GM18505 (cell line): ENCODE measurements at regions not wholly inside any gene's neighbourhood (a gene's known extent, or its start where the extent isn't known, plus 50 kb on each side); places are given as distances from the start of the nearest gene placed in this dataset.
"Not testable (repeated sequence)": the region's sequence is repeated elsewhere in the genome, so short reads cannot be mapped to it uniquely, and the experiment has no call there.

Source experiments
- ATAC-seq: cut with Tn5 transposase; IDR thresholded peaks from one replicate; pipeline ENCODE4 v1.9.1; 2021; ENCODE audit not compliant: unreplicated experiment
- POLR2A ChIP-seq: IDR thresholded peaks from 4 replicates; pipeline ENCODE4 v1.6.1; 2011; ENCODE audit warnings: borderline replicate concordance; ENCODE audit not compliant: insufficient read depth, insufficient read length; ENCODE audit errors: extremely low read depth

DNA sequence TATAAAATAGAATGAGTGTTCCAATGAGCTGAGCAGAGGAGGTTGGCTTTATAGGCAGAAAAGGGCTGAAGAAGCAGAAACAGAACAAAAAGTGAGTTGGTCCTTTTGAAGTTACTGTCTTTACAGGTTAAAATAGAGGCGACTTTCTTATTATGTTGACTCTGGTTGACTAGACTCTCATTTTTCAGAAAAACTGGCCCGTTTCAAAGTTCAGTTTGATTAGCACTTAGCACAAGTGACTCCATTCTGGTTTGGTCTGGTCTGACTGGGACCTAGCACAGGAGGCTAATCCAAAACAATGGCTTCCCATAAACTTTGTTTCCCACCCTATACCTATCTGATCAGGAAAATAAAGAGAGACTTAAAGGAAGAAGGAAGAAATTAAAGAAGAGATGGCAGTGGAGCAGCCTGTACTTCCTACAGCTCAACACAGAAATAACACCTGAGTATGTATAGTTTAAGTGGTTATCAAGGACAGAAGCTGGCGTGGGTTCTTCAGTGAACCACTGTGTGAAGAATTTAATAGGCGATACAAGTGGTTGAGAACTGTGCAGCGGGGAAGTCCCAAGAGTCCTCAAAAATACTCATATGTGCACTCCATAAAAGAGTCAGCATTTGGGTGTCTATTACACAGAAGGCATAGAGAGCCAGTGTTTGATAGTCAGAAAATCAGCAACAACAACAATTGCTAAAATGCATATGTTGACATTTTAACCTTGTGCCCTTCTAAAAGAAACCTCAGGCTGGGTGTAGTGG is 554.8 kb upstream of the HTR2C start:
- no peak for TF ChIP-seq POLR2A
- no peak for ATAC-seq

DNA sequence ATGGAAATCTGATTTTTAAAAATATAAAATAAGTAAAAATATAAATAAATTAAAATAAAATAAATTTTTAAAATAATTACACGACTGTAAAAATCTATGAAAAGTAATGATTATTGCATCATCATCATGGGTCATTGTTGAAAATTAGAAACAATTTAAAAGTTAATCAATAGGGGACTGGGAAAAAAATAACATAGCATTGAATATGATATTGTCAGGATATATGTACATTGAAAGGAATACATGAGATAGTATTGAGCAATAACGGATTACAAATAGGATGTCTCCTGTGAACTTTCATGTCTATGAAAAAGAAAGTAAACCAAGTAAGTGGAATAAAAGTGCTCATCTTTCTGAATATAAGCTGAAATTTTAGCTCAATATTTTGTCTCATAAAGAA is 566.8 kb upstream of the HTR2C start:
- no peak for TF ChIP-seq POLR2A

DNA sequence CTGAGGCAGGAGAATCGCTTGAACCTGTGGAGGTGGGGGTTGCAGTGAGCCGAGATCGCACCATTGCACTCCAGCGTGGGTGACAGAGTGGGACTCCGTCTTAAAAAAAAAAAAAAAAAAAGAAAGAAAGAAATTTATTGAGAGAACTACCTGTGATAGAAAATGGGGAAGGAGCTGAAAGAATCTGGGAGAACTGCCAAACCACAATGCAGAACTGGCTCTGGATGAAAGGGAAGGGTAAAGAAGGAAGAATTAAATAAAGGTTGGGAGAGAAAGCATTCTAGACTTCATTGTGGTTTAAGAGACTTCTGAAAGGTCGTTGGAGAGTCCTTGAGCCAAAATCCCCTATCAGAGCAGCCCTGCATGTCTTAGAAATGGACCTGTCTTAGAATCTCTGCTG is 567.9 kb upstream of the HTR2C start:
- TF ChIP-seq POLR2A: no peak
- ATAC-seq: no peak

More for the DNA sequence above, 566.8 kb upstream of the HTR2C start:
- ATAC-seq: no peak

DNA sequence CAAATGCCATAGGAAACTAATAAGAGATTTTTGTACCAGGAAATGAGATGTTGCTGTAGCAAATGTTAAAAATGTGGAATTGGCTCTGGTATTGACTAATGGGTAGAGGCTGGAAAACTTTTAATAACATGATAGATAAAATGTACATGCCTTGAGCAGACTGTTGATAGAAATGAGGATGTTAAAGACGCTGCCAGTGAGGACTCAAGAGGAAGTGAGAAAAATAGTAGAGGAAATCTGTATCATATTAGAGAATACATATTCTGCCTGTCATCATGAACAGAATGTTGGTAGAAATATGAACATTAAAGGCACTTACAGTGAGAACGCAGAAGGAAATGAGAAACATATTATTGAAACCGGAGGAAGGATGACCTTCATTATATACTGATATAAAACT is 577.2 kb upstream of the HTR2C start:
- ATAC-seq: no peak
- no peak for TF ChIP-seq POLR2A

DNA sequence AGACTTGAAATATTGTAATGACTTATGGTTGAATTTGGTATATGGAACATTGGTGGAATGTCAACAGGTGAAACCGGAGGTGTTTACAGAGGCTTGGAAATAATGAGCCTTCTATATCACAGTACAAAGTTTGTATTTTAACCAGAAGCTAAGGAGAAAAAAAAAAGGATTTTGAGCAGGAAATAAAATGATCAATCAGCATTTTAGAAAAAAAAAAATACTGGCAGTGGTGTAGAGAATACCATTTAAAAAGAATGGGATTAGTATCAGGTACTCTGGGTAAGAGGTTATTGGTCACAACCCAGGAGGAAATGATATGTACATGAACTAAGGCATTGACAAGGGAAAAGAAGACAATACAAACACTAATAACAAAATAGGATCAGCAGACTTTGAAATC is 587.1 kb upstream of the HTR2C start:
- no peak for TF ChIP-seq POLR2A

DNA sequence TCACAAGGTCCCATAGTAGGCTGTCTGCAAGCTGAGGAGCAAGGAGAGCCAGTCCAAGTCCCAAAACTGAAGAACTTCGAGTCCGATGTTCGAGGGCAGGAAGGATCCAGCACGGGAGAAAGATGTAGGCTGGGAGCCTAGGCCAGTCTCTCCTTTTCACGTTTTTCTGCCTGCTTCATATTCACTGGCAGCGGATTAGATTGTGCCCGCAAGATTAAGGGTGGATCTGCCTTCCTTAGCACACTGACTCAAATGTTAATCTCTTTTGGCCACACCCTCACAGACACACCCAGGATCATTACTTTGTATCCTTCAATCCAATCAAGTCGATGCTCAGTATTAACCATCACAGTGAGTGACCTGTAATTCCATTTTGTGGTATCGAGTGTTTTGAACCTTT is 592.2 kb upstream of the HTR2C start:
- ATAC-seq: not testable (repeated sequence)

More for the DNA sequence above, 587.1 kb upstream of the HTR2C start:
- ATAC-seq: no peak

DNA sequence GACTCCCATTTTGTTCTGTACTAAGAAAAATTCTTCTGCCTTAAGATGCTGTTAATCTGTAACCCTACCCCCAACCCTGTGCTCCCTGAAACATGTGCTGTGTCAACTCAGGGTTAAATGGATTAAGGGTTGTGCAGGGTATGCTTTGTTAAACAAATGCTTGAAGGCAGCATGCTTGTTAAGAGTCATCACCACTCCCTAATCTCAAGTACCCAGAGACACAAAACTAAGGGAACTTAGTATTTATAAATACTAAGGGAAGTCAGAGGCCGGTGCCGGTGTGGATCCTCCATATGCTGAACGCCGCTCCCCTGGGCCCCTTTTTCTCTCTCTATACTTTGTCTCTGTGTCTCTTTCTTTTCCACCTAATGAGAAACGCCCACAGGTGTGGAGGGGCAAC is 593.2 kb upstream of the HTR2C start:
- not testable (repeated sequence) for ATAC-seq

DNA sequence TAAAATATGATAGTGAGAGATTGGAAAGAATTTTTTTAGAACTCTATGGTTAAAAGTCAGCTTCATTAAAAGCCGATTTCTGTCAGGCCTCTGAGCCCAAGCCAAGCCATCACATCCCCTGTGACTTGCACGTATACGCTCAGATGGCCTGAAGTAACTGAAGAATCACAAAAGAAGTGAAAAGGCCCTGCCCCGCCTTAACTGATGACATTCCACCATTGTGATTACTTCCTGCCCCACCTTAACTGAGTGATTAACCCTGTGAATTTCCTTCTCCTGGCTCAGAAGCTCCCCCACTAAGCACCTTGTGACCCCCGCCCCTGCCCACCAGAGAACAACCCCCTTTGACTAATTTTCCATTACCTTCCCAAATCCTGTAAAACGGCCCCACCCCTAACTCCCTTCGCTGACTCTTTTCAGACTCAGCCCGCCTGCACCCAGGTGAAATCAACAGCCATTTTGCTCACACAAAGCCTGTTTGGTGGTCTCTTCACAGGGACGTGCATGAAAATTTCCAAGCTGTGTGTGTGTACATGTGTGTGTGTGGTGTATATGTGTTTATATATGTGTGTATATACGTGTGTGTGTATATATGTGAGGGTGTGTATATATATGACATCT is 595.5 kb upstream of the HTR2C start:
- not testable (repeated sequence) for ATAC-seq

DNA sequence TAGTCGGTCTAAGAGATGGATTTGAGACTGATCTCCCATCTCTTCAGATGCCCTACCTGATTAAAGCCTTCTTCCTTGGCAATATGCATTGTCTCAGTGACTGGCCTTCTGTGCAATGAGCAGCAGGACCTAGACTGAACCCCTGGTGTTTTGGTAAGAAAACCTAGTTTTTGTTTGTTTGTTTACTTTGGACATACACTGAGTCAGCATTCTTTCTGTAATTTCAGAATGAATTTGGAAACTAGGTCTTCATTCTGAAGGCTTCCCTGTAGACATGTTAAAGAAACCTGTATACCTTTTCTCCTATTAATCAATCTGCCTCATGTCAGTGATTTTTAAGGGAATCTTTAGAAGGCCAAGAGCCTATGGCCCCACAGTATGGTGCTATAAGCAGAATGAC is 597.5 kb upstream of the HTR2C start:
- no peak for TF ChIP-seq POLR2A
- no peak for ATAC-seq

DNA sequence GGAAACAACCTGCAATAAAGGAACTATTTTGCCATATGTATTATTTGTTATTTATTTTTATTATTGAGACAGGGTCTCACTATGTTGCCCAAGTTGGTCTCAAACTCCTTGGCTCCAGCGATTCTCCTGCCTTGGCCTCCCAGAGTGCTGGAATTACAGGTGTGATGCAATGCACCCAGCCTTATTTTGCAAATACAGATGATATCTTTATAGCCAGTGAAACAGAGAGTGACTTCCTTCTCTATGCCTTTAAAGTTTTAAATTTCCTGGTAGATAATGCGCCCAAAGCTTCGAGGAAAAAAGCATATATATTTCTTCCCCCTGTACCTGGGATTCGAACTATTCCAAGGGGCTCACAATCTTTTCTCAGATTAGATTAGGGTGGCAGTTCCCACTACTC is 601.1 kb upstream of the HTR2C start:
- ATAC-seq: no peak
- TF ChIP-seq POLR2A: no peak

DNA sequence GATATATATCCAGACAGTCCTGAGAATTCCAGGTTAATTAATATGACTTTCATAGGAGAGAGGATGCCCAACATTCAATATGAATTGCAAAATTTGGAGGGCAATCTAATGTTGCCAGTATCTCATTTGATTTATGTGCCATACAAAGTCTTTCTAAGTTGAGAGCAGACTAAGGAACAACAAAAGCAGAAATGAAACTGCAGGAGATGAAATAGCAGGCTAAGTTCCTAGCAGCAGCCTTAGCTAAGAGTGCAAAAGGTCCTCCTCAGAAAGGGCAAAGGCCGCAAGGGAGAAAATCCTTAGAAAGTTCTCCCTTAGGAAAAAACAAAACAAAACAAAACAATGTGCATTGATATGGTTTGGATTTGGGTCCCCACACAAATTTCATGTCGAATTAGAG is 602.9 kb upstream of the HTR2C start:
- no peak for ATAC-seq
- no peak for TF ChIP-seq POLR2A

DNA sequence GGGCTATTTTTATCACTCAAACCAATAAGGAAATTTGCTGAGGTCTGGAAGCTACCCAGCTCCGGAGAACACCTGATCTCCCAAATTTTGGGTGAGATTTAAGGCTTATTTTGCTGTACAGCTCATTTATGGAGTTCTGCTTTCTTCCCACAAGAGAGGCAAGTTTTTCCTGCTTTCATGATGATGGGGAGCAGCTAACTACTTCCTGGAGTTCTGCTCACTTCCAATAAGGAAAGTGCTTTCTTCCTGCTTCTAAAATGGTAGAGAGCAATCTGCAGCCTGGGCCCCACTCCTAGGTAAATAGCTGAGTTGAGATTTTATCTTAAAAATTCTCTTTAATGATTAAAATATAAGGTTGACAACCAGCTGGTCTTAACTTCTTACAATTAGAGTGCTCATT is 606.0 kb upstream of the HTR2C start:
- no peak for TF ChIP-seq POLR2A

DNA sequence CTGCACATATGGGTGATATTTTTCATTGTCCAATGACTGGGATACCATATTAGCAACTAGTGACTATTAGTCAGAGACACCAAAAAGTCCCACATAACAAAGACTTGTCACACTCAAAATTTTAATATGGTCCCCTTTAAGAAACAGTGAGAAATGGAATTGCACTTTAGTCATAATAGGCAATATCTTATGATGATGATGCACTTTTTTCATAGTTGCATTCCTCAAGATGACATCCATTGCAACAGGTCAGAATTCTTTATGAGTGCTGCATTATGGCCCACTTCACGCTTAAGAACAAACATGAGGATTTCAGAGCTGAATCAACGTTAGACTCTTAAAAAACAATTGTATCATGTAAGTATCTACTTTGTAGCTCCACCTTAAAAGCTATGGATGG is 608.4 kb upstream of the HTR2C start:
- no peak for ATAC-seq
- no peak for TF ChIP-seq POLR2A

More for the DNA sequence above, 606.0 kb upstream of the HTR2C start:
- no peak for ATAC-seq

DNA sequence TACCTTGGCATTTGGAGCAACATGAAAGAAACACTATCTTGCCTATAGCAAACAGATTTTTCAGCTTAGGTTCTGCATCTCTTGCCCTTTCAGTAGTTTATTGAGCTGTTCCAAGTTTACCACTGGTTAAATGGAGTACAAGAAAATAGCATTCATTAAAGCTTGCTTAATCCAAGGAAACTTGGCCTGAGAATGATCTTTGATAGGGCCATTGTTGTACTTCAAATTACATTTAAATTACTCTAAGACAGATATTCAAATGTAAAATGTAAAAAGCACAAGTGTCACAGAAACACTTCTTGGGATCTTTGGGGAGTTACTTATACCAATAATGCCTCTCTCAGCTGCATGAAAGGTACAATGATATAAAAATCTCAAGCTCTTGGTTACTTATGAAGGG is 609.0 kb upstream of the HTR2C start:
- TF ChIP-seq POLR2A: no peak
- no peak for ATAC-seq

DNA sequence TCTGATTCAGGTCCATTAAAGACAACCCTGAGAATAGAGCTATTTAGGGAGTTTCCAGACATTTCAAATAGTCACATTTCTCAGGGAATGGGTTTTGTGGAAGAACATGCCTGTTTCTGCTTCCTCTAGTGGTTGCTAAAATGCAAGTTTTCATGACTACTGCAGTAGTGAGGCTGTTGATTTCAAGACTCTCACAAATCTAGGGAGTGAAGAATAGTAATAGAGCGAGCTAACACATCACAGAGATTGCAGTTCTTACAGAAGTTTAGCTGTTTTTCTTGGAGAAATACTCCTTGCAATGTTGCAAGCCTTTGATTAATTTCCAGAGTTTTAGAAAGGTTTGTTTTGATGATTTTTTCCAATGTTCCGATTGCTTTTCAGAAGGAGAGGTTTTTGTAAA is 610.2 kb upstream of the HTR2C start:
- no peak for TF ChIP-seq POLR2A
- ATAC-seq: no peak
